SK-N-SH (cell line): ENCODE measurements at regions not wholly inside any gene's neighbourhood (a gene's known extent, or its start where the extent isn't known, plus 50 kb on each side); places are given as distances from the start of the nearest gene placed in this dataset.

ENCODE experiments used
- CTCF ChIA-PET: fragments of 300-600, 350-600 bp; formaldehyde crosslinking; extraction: SDS; loops from one replicate; lab custom pipeline; 2021; lab: Yijun Ruan, JAX
- POLR2A ChIA-PET: fragments of 350-600 bp; sonication (Branson Sonifier 250); formaldehyde crosslinking; extraction: SDS; loops from one replicate; lab custom pipeline; 2020; ENCODE audit warnings: antibody characterized with exemption, inconsistent platforms; lab: Yijun Ruan, JAX
- DNase-seq: peaks from one replicate; pipeline ENCODE4 v3.0.0; 2012
- H2AFZ ChIP-seq: fragments of 200-600 bp; sonication (generic); 2 replicates; pipeline ENCODE4 v1.8.1; 2016; ENCODE audit warnings: antibody characterized with exemption, mild to moderate bottlenecking, low read depth
- H3F3A ChIP-seq: fragments of 200-600 bp; sonication (generic); replicated peaks from 2 replicates; pipeline ENCODE3; 2016; ENCODE audit warnings: antibody characterized with exemption, mild to moderate bottlenecking; ENCODE audit not compliant: insufficient read depth
- H3K27ac ChIP-seq, 2 experiments: fragments of 200-500 bp in 1 of 2; fragments of 200-600 bp in 1 of 2; sonication (Bioruptor generic) in 1 of 2; sonication (generic), shearing (Covaris generic) in 1 of 2; 2 replicates each; pipeline versions ENCODE4 v1.5.1 to v1.6.1; 2014 to 2016; ENCODE audit warnings: low read depth in 2 of 2, inconsistent platforms in 1 of 2, low read length in 1 of 2, mild to moderate bottlenecking in 1 of 2, mixed read lengths in 1 of 2
- H3K27me3 ChIP-seq: fragments of 200-600 bp; sonication (generic), shearing (Covaris generic); 2 replicates; pipeline ENCODE4 v1.6.1; 2016; ENCODE audit warnings: mixed run types; ENCODE audit not compliant: insufficient read depth
- H3K36me3 ChIP-seq, 2 experiments: fragments of 200-500 bp in 1 of 2; fragments of 200-600 bp in 1 of 2; sonication (Bioruptor generic) in 1 of 2; sonication (generic) in 1 of 2; replicated peaks in 1 of 2; 2 replicates each; pipeline versions ENCODE3 to v1.5.1; 2014 to 2016; ENCODE audit warnings: low read length in 1 of 2, mild to moderate bottlenecking in 1 of 2; ENCODE audit not compliant: insufficient read depth in 2 of 2, control insufficient read depth in 1 of 2
- H3K4me1 ChIP-seq, 2 experiments: fragments of 200-500 bp in 1 of 2; fragments of 200-600 bp in 1 of 2; sonication (Bioruptor generic) in 1 of 2; sonication (generic), shearing (Covaris generic) in 1 of 2; 2 replicates each; pipeline versions ENCODE4 v1.5.1 to v1.6.1; 2014 to 2016; ENCODE audit warnings: low read depth in 1 of 2, low read length in 1 of 2, mixed run types in 1 of 2; ENCODE audit not compliant: insufficient read depth in 2 of 2, control insufficient read depth in 1 of 2
- H3K4me2 ChIP-seq: fragments of 200-600 bp; sonication (generic), shearing (Covaris generic); 2 replicates; pipeline ENCODE4 v1.6.1; 2017; ENCODE audit warnings: mixed run types
- H3K4me3 ChIP-seq, 2 experiments: fragments of 200-500 bp in 1 of 2; fragments of 200-600 bp in 1 of 2; sonication (Bioruptor generic) in 1 of 2; sonication (generic), shearing (Covaris generic) in 1 of 2; 2 replicates each; pipeline versions ENCODE4 v1.5.1 to v1.8.1; 2014 to 2016; ENCODE audit warnings: low read depth in 2 of 2, inconsistent platforms in 1 of 2, low read length in 1 of 2, mild to moderate bottlenecking in 1 of 2, mixed read lengths in 1 of 2, moderate library complexity in 1 of 2
- H3K79me2 ChIP-seq: fragments of 200-600 bp; sonication (generic); 2 replicates; pipeline ENCODE4 v1.8.1; 2017; ENCODE audit warnings: mild to moderate bottlenecking; ENCODE audit not compliant: insufficient read depth
- H3K9ac ChIP-seq: fragments of 200-600 bp; sonication (generic); 2 replicates; pipeline ENCODE4 v1.6.1; 2017; ENCODE audit warnings: mixed run types
- H3K9me2 ChIP-seq: fragments of 200-600 bp; sonication (generic); 2 replicates; pipeline ENCODE4 v1.6.1; 2017; ENCODE audit warnings: mixed run types
- H3K9me3 ChIP-seq: fragments of 200-600 bp; sonication (generic); 2 replicates; pipeline ENCODE4 v1.6.1; 2017; ENCODE audit warnings: mixed run types, mild to moderate bottlenecking, moderate library complexity
- H4K20me1 ChIP-seq: fragments of 200-600 bp; sonication (generic); 2 replicates; pipeline ENCODE4 v1.6.1; 2017; ENCODE audit warnings: mild to moderate bottlenecking, mixed run types; ENCODE audit not compliant: insufficient read depth
- CHD2 ChIP-seq: fragments of 150-350 bp; IDR thresholded peaks from 2 replicates; pipeline ENCODE4 v1.6.1; 2018; ENCODE audit warnings: low read length; ENCODE audit not compliant: partially characterized antibody
- ELF1 ChIP-seq: IDR thresholded peaks from 2 replicates; pipeline ENCODE4 v1.4.0; 2012
- EZH2phosphoT487 ChIP-seq: fragments of 200-600 bp; sonication (generic); IDR thresholded peaks from 2 replicates; pipeline ENCODE4 v1.6.1; 2017; ENCODE audit warnings: low read depth, mixed run types, mild to moderate bottlenecking, antibody characterized with exemption, moderate library complexity, borderline replicate concordance
- FOXJ3 ChIP-seq: sonication (generic); formaldehyde crosslinking; IDR thresholded peaks from 2 replicates; pipeline ENCODE4 v1.5.1; 2020; ENCODE audit warnings: mild to moderate bottlenecking, missing genetic modification reagents
- FOXM1 ChIP-seq: IDR thresholded peaks from 2 replicates; pipeline ENCODE4 v1.4.0; 2012; ENCODE audit warnings: low read depth, mild to moderate bottlenecking
- GABPA ChIP-seq: IDR thresholded peaks from 2 replicates; pipeline ENCODE4 v1.4.0; 2012; ENCODE audit warnings: low read depth, mild to moderate bottlenecking
- GATA2 ChIP-seq: sonication (generic); formaldehyde crosslinking; IDR thresholded peaks from 2 replicates; pipeline ENCODE4 v1.5.0; 2020; ENCODE audit warnings: mild to moderate bottlenecking, missing genetic modification reagents
- IRF3 ChIP-seq: fragments of 150-350 bp; IDR thresholded peaks from 2 replicates; pipeline ENCODE4 v1.6.1; 2016; ENCODE audit warnings: mild to moderate bottlenecking, low read depth, low read length
- JUND ChIP-seq: IDR thresholded peaks from 2 replicates; pipeline ENCODE4 v1.4.0; 2012
- MEF2A ChIP-seq: IDR thresholded peaks from 2 replicates; pipeline ENCODE4 v1.4.0; 2012; ENCODE audit warnings: low read depth, borderline replicate concordance
- MXI1 ChIP-seq: IDR thresholded peaks from 2 replicates; pipeline ENCODE4 v1.6.1; 2012; ENCODE audit warnings: mild to moderate bottlenecking, low read depth, low read length, improper control_type of control experiment
- NFIC ChIP-seq: IDR thresholded peaks from 2 replicates; pipeline ENCODE4 v1.4.0; 2012; ENCODE audit warnings: borderline replicate concordance
- NRF1 ChIP-seq: IDR thresholded peaks from 2 replicates; pipeline ENCODE4 v1.6.1; 2012; ENCODE audit warnings: low read depth, mild to moderate bottlenecking, low read length
- POLR2AphosphoS5 ChIP-seq: IDR thresholded peaks from 2 replicates; pipeline ENCODE4 v1.6.1; 2012; ENCODE audit warnings: low read depth, low read length
- RAD21 ChIP-seq: IDR thresholded peaks from 2 replicates; pipeline ENCODE4 v1.6.1; 2012; ENCODE audit warnings: mild to moderate bottlenecking, low read length
- RFX5 ChIP-seq: IDR thresholded peaks from 2 replicates; pipeline ENCODE4 v1.6.1; 2012; ENCODE audit warnings: mild to moderate bottlenecking, improper control_type of control experiment, low read length
- RXRA ChIP-seq: IDR thresholded peaks from 2 replicates; pipeline ENCODE4 v1.4.0; 2012; ENCODE audit warnings: low read depth, mild to moderate bottlenecking, borderline replicate concordance
- SIN3A ChIP-seq: IDR thresholded peaks from 2 replicates; pipeline ENCODE4 v1.6.1; 2012; ENCODE audit warnings: low read depth, mild to moderate bottlenecking, low read length, moderate library complexity, borderline replicate concordance
- SMC3 ChIP-seq: IDR thresholded peaks from 2 replicates; pipeline ENCODE4 v1.6.1; 2012; ENCODE audit warnings: low read depth, low read length, improper control_type of control experiment
- TAF1 ChIP-seq: IDR thresholded peaks from 2 replicates; pipeline ENCODE4 v1.6.1; 2012; ENCODE audit warnings: low read depth, mild to moderate bottlenecking, low read length, moderate library complexity, borderline replicate concordance
- TEAD4 ChIP-seq: IDR thresholded peaks from 2 replicates; pipeline ENCODE4 v1.4.0; 2012; ENCODE audit warnings: mild to moderate bottlenecking, borderline replicate concordance; ENCODE audit not compliant: insufficient read depth
- YY1 ChIP-seq: IDR thresholded peaks from 2 replicates; pipeline ENCODE4 v1.4.0; 2012; ENCODE audit warnings: low read depth, mild to moderate bottlenecking
- WGBS: methylation state at CpG from one replicate; pipeline ENCODE4 v1.1.6; 2017; ENCODE audit warnings: low lambda C conversion rate; 5-methylcytosine and 5-hydroxymethylcytosine counted together
- TF ChIP-seq, protein P1 (sequence below): IDR thresholded peaks from 2 replicates; pipeline ENCODE4 v1.4.0; 2012; ENCODE audit warnings: low read depth, borderline replicate concordance
- TF ChIP-seq, protein P2 (sequence below): IDR thresholded peaks from 2 replicates; pipeline ENCODE4; 2012

DNA sequence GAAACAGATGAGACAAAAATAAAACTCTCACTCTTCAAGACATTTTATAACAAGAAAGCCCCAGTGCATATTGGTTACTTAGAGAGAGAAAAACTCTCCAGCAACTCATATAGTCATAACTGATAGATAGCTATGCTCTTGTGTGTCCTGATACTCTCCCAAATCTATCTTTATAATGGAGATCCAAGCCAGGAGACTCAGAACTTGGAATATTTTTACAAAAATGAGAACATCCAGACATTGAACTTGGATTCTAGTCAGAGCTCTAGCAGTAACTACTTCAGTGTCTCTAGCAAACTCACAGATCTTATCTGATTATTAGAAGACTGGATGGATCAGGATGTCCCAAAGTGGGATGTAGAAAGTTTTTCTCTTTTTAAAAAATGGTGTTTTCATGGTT lies 412.7 kb upstream of the BRINP1 start:
- Histone ChIP-seq H3K27ac (no peak overlapping the region), H4K20me1 (no peaks in the 10 kb centered on the region), H3K4me1 (no peaks in the 10 kb centered on the region), H3K4me3 (no peak overlapping the region), H3K36me3 (no peaks in the 10 kb centered on the region)
- no peak for DNase-seq
- no peak for TF ChIP-seq RFX5
- no peak for TF ChIP-seq MEF2A
- no peak for TF ChIP-seq IRF3
- TF ChIP-seq SIN3A, result no peak
- TF ChIP-seq, protein P1, sequence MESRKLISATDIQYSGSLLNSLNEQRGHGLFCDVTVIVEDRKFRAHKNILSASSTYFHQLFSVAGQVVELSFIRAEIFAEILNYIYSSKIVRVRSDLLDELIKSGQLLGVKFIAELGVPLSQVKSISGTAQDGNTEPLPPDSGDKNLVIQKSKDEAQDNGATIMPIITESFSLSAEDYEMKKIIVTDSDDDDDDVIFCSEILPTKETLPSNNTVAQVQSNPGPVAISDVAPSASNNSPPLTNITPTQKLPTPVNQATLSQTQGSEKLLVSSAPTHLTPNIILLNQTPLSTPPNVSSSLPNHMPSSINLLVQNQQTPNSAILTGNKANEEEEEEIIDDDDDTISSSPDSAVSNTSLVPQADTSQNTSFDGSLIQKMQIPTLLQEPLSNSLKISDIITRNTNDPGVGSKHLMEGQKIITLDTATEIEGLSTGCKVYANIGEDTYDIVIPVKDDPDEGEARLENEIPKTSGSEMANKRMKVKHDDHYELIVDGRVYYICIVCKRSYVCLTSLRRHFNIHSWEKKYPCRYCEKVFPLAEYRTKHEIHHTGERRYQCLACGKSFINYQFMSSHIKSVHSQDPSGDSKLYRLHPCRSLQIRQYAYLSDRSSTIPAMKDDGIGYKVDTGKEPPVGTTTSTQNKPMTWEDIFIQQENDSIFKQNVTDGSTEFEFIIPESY, result no peak
- TF ChIP-seq NFIC, result no peak
- TF ChIP-seq JUND, result no peak
- TF ChIP-seq, protein P2, sequence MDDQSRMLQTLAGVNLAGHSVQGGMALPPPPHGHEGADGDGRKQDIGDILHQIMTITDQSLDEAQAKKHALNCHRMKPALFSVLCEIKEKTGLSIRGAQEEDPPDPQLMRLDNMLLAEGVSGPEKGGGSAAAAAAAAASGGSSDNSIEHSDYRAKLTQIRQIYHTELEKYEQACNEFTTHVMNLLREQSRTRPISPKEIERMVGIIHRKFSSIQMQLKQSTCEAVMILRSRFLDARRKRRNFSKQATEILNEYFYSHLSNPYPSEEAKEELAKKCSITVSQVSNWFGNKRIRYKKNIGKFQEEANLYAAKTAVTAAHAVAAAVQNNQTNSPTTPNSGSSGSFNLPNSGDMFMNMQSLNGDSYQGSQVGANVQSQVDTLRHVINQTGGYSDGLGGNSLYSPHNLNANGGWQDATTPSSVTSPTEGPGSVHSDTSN, result no peak
- no peak for TF ChIP-seq CHD2
- no peak for TF ChIP-seq ELF1
- TF ChIP-seq NRF1, result no peak
- no peak for TF ChIP-seq GABPA
- TF ChIP-seq RXRA, result no peak
- no peak for TF ChIP-seq YY1
- TF ChIP-seq TEAD4, result no peak
- TF ChIP-seq, all 33 proteins: peak for 0
- POLR2A ChIA-PET, result no interaction called here
- H2AFZ ChIP-seq, result no peak overlapping the region
- no peaks in the 10 kb centered on the region for H3F3A ChIP-seq
- H3K27me3 ChIP-seq, result no peaks in the 10 kb centered on the region
- no peak overlapping the region for H3K9ac ChIP-seq
- H3K9me3 ChIP-seq, result no peaks in the 10 kb centered on the region; the same call in 1 of the 2 replicates
- CTCF ChIA-PET, result interaction anchor here (1.0 kb wide), 1 partner anchor 9 kb away, joined by 3 read pairs; no protein-coding TSS in a partner anchor
- no peaks in the 10 kb centered on the region for H3K9me2 ChIP-seq
- H3K79me2 ChIP-seq, result no peaks in the 10 kb centered on the region
- H3K4me2 ChIP-seq, result no peak overlapping the region

- no peaks in the 10 kb centered on the region for H4K20me1 ChIP-seq
- H3K27ac ChIP-seq, result no peak overlapping the region
- no peak overlapping the region for H3K4me2 ChIP-seq
- WGBS, result 32% methylated on average over 3 of the region's 3 CpGs
- no peaks in the 10 kb centered on the region for H3K4me1 ChIP-seq
- H3K4me3 ChIP-seq, result no peak overlapping the region
- H3K36me3 ChIP-seq, result no peaks in the 10 kb centered on the region
- H3K9ac ChIP-seq, result no peak overlapping the region
- H3K9me3 ChIP-seq, result no peaks in the 10 kb centered on the region; the same call in 1 of the 2 replicates
- no peak overlapping the region for H2AFZ ChIP-seq
- DNase-seq, result no peak
- CTCF ChIA-PET, result no interaction called here
- POLR2A ChIA-PET, result no interaction called here
- H3K9me2 ChIP-seq, result no peaks in the 10 kb centered on the region
- no peaks in the 10 kb centered on the region for H3F3A ChIP-seq
- no peaks in the 10 kb centered on the region for H3K27me3 ChIP-seq
- H3K79me2 ChIP-seq, result no peaks in the 10 kb centered on the region
- TF ChIP-seq CHD2, result no peak
- TF ChIP-seq POLR2AphosphoS5, result no peak
- TF ChIP-seq, protein P2, result no peak
- no peak for TF ChIP-seq SMC3
- no peak for TF ChIP-seq FOXJ3 (CRISPR knock-in tag)
- TF ChIP-seq YY1, result no peak
- TF ChIP-seq, protein P1, result no peak
- TF ChIP-seq TAF1, result no peak
- TF ChIP-seq RFX5, result no peak
- no peak for TF ChIP-seq MXI1
- TF ChIP-seq RAD21, result no peak
- TF ChIP-seq EZH2phosphoT487, result no peak
- TF ChIP-seq FOXM1, result no peak
- TF ChIP-seq GATA2 (CRISPR knock-in tag), result no peak
- TF ChIP-seq NFIC, result no peak
- TF ChIP-seq TEAD4, result no peak
These were observed 406.2 kb upstream of the BRINP1 start for GRCh38 chr9:119775410-119775809.
